T-cell (primary cell): ENCODE measurements at regions not wholly inside any gene's neighbourhood (a gene's known extent, or its start where the extent isn't known, plus 50 kb on each side); places are given as distances from the start of the nearest gene placed in this dataset.

Experiments used
- ATAC-seq, 4 experiments: fragments of 200-7000 bp in 3 of 4; fragments of 150-1000 bp in 1 of 4; cut with Tn5 transposase; replicated peaks in 1 of 4; 1 replicate in 3 of 4; 2 replicates in 1 of 4; pipeline ENCODE4 v1.10.0; 2021; ENCODE audit warnings: moderate library complexity in 3 of 4, mild to moderate bottlenecking in 2 of 4, moderate number of reproducible peaks in 1 of 4
- CTCF ChIA-PET, 2 donors: fragments of 300-600 bp; sonication (Branson Sonifier 250); formaldehyde crosslinking; loops; one replicate each; lab custom pipeline; 2022; ENCODE audit warnings: antibody characterized with exemption in 2 of 2; lab: Charles Lee
- POLR2A ChIA-PET, 2 donors: fragments of 300-600 bp; sonication (Branson Sonifier 250); formaldehyde crosslinking; loops; one replicate each; lab custom pipeline; 2022; ENCODE audit warnings: antibody characterized with exemption in 2 of 2; lab: Charles Lee
- DNase-seq, 35 experiments: peaks; one replicate each; pipeline versions ENCODE4 v3.0.0 to v3.0.0-alpha.2; 2013 to 2023
- H3K27ac ChIP-seq: one replicate; pipeline ENCODE4 v1.5.1; 2013; ENCODE audit warnings: low read length
- H3K27me3 ChIP-seq, 2 experiments: replicated peaks in 1 of 2; 1 replicate in 1 of 2; 2 replicates in 1 of 2; pipeline versions ENCODE4 v1.6.1 to v1.7.0; 2013; ENCODE audit warnings: low read length in 1 of 2, mixed read lengths in 1 of 2; ENCODE audit not compliant: control insufficient read depth in 2 of 2, insufficient read depth in 2 of 2; ENCODE audit errors: extremely low read depth in 1 of 2
- H3K36me3 ChIP-seq, 2 donors: 1 replicate in 1 of 2; 2 replicates in 1 of 2; pipeline versions ENCODE4 v1.6.1 to v1.7.0; 2013; ENCODE audit warnings: low read length in 1 of 2; ENCODE audit not compliant: control insufficient read depth in 2 of 2, insufficient read depth in 1 of 2; ENCODE audit errors: extremely low read depth in 1 of 2
- H3K4me1 ChIP-seq, 2 experiments: 1 replicate in 1 of 2; 2 replicates in 1 of 2; pipeline versions ENCODE4 v1.6.1 to v1.7.0; 2013; ENCODE audit warnings: low read length in 2 of 2, mixed read lengths in 1 of 2; ENCODE audit not compliant: insufficient read depth in 2 of 2, control insufficient read depth in 1 of 2; ENCODE audit errors: extremely low read depth in 1 of 2
- H3K4me3 ChIP-seq, 2 donors: 1 replicate in 1 of 2; 2 replicates in 1 of 2; pipeline versions ENCODE4 v1.5.1 to v1.7.0; 2013; ENCODE audit warnings: mild to moderate bottlenecking in 2 of 2, low read length in 1 of 2, moderate library complexity in 1 of 2; ENCODE audit not compliant: control insufficient read depth in 1 of 2; ENCODE audit errors: extremely low read depth in 1 of 2
- H3K9me3 ChIP-seq: 2 replicates; pipeline ENCODE4 v1.7.0; 2013
- H3K27ac Mint-ChIP-seq, 2 donors: one replicate each; pipeline ENCODE4 v1.8.0; 2020 to 2021; ENCODE audit warnings: mild to moderate bottlenecking in 2 of 2, mixed read lengths in 2 of 2
- H3K27me3 Mint-ChIP-seq, 2 donors: one replicate each; pipeline ENCODE4 v1.8.0; 2021 to 2022; ENCODE audit warnings: mixed read lengths in 2 of 2
- H3K36me3 Mint-ChIP-seq: one replicate; pipeline ENCODE4 v1.8.0; 2021; ENCODE audit warnings: mixed read lengths
- H3K4me1 Mint-ChIP-seq, 3 donors: one replicate each; pipeline ENCODE4 v1.8.0; 2020 to 2022; ENCODE audit warnings: mixed read lengths in 3 of 3, mild to moderate bottlenecking in 1 of 3
- H3K4me3 Mint-ChIP-seq, 3 donors: one replicate each; pipeline ENCODE4 v1.8.0; 2020 to 2022; ENCODE audit warnings: mild to moderate bottlenecking in 3 of 3, mixed read lengths in 3 of 3, moderate library complexity in 3 of 3
- H3K9me3 Mint-ChIP-seq, 3 donors: one replicate each; pipeline ENCODE4 v1.8.0; 2020 to 2022; ENCODE audit warnings: mixed read lengths in 3 of 3
- WGBS: methylation state at CpG from one replicate; pipeline ENCODE4 v1.1.5; 2013; ENCODE audit warnings: missing lambda C conversion rate; ENCODE audit not compliant: insufficient coverage; 5-methylcytosine and 5-hydroxymethylcytosine counted together

- Histone ChIP-seq H3K4me3 (no peak overlapping the region), H3K27me3 (no peaks in the 10 kb centered on the region), H3K9me3 (no peaks in the 10 kb centered on the region), H3K4me1 (no peaks in the 10 kb centered on the region), H3K36me3 (no peaks in the 10 kb centered on the region), H3K27ac (no peak overlapping the region)
- ATAC-seq, result no peak
- Mint-ChIP-seq H3K36me3 (no peaks in the 10 kb centered on the region), H3K4me3 (no peak overlapping the region), H3K9me3 (peaks cover 4 to 14% (median 7%) of the 10 kb centered on the region in 3 donors), H3K27me3 (no peaks in the 10 kb centered on the region), H3K27ac (no peak overlapping the region), H3K4me1 (no peaks in the 10 kb centered on the region)
- POLR2A ChIA-PET, result no interaction called here
- CTCF ChIA-PET, result interaction anchor here in 1 of 2 donors (0.6 kb wide), 1 partner anchor 73 kb away, joined by 3 read pairs; no protein-coding TSS in a partner anchor
- DNase-seq, result no peak
These were observed 365.9 kb downstream of the CXXC4 start for GRCh38 chr4:104128850-104129213.

- Histone ChIP-seq H3K36me3 (no peaks in the 10 kb centered on the region), H3K4me1 (no peaks in the 10 kb centered on the region), H3K9me3 (no peaks in the 10 kb centered on the region), H3K27me3 (no peaks in the 10 kb centered on the region), H3K4me3 (no peak overlapping the region), H3K27ac (no peak overlapping the region)
- DNase-seq (no peak), ATAC-seq (no peak)
- ChIA-PET CTCF (interaction anchor here in 1 of 2 donors (0.6 kb wide), 1 partner anchor 74 kb away, joined by 3 read pairs; no protein-coding TSS in a partner anchor), POLR2A (no interaction called here)
- no peak overlapping the region for H3K27ac Mint-ChIP-seq
- H3K4me1 Mint-ChIP-seq, result no peaks in the 10 kb centered on the region
- no peak overlapping the region for H3K4me3 Mint-ChIP-seq
- H3K36me3 Mint-ChIP-seq, result no peaks in the 10 kb centered on the region
- peaks cover 7 to 13% (median 8%) of the 10 kb centered on the region in 3 donors for H3K9me3 Mint-ChIP-seq
- no CpG with 5 or more reads among the region's 1 CpG for WGBS
- H3K27me3 Mint-ChIP-seq, result no peaks in the 10 kb centered on the region
These were observed 366.5 kb downstream of the CXXC4 start for GRCh38 chr4:104128031-104128849.

- no peaks in the 10 kb centered on the region for H3K36me3 ChIP-seq
- H3K27ac ChIP-seq, result no peak overlapping the region
- H3K27me3 ChIP-seq, result no peaks in the 10 kb centered on the region
- no peaks in the 10 kb centered on the region for H3K27me3 Mint-ChIP-seq
- DNase-seq (no peak), ATAC-seq (no peak)
- ChIA-PET POLR2A (no interaction called here), CTCF (no interaction called here)
- no peak overlapping the region for H3K4me3 ChIP-seq
- no peaks in the 10 kb centered on the region for H3K9me3 ChIP-seq
- H3K36me3 Mint-ChIP-seq, result no peaks in the 10 kb centered on the region
- H3K4me1 Mint-ChIP-seq, result no peaks in the 10 kb centered on the region
- WGBS, result no CpG with 5 or more reads among the region's 4 CpGs
- H3K4me1 ChIP-seq, result no peaks in the 10 kb centered on the region
- H3K4me3 Mint-ChIP-seq, result no peak overlapping the region
- H3K27ac Mint-ChIP-seq, result no peak overlapping the region
- H3K9me3 Mint-ChIP-seq, result peaks cover 11 to 16% (median 15%) of the 10 kb centered on the region in 3 donors
These were observed 371.7 kb downstream of the CXXC4 start for GRCh38 chr4:104123021-104123420.

GRCh38 chr4:104117776-104118175 lies 376.9 kb downstream of the CXXC4 start:
- Mint-ChIP-seq H3K9me3 (peaks cover 4 to 21% (median 5%) of the 10 kb centered on the region in 3 donors), H3K27ac (no peak overlapping the region), H3K36me3 (no peaks in the 10 kb centered on the region), H3K27me3 (no peaks in the 10 kb centered on the region), H3K4me3 (no peak overlapping the region), H3K4me1 (no peaks in the 10 kb centered on the region)
- Histone ChIP-seq H3K36me3 (no peaks in the 10 kb centered on the region), H3K27me3 (no peaks in the 10 kb centered on the region), H3K4me1 (no peaks in the 10 kb centered on the region), H3K4me3 (no peak overlapping the region), H3K27ac (no peak overlapping the region), H3K9me3 (no peaks in the 10 kb centered on the region)
- DNase-seq, result no peak
- ChIA-PET CTCF (no interaction called here), POLR2A (no interaction called here)
- WGBS, result no CpG with 5 or more reads among the region's 1 CpG
- ATAC-seq, result no peak

- ChIA-PET CTCF (no interaction called here), POLR2A (no interaction called here)
- Mint-ChIP-seq H3K4me3 (no peak overlapping the region), H3K27ac (no peak overlapping the region), H3K4me1 (no peaks in the 10 kb centered on the region), H3K9me3 (peaks cover 4 to 17% (median 7%) of the 10 kb centered on the region in 3 donors), H3K27me3 (no peaks in the 10 kb centered on the region), H3K36me3 (no peaks in the 10 kb centered on the region)
- peaks cover 2% of the 10 kb centered on the region for H3K9me3 ChIP-seq
- ATAC-seq (no peak), DNase-seq (no peak)
- H3K27me3 ChIP-seq, result no peaks in the 10 kb centered on the region
- H3K4me3 ChIP-seq, result no peak overlapping the region
- no peaks in the 10 kb centered on the region for H3K4me1 ChIP-seq
- H3K36me3 ChIP-seq, result no peaks in the 10 kb centered on the region
- WGBS, result no CpG with 5 or more reads among the region's 3 CpGs
- H3K27ac ChIP-seq, result no peak overlapping the region
These were observed 380.8 kb downstream of the CXXC4 start for GRCh38 chr4:104113850-104114249.

- ATAC-seq (no peak), DNase-seq (no peak)
- H3K4me1 Mint-ChIP-seq, result no peaks in the 10 kb centered on the region
- no peaks in the 10 kb centered on the region for H3K27me3 Mint-ChIP-seq
- CTCF ChIA-PET, result no interaction called here
- Histone ChIP-seq H3K4me3 (no peak overlapping the region), H3K27me3 (no peaks in the 10 kb centered on the region), H3K36me3 (no peaks in the 10 kb centered on the region), H3K4me1 (no peaks in the 10 kb centered on the region), H3K27ac (no peak overlapping the region), H3K9me3 (no peaks in the 10 kb centered on the region)
- H3K9me3 Mint-ChIP-seq, result peaks cover 35 to 41% (median 35%) of the 10 kb centered on the region in 3 donors
- no peaks in the 10 kb centered on the region for H3K36me3 Mint-ChIP-seq
- no peak overlapping the region for H3K27ac Mint-ChIP-seq
- H3K4me3 Mint-ChIP-seq, result no peak overlapping the region
- POLR2A ChIA-PET, result no interaction called here
These were observed 379.4 kb upstream of the TACR3 start for GRCh38 chr4:104099141-104099540.
